ENCODE measurements at regions not wholly inside any gene's neighbourhood (a gene's known extent, or its start where the extent isn't known, plus 50 kb on each side); places are given as distances from the start of the nearest gene placed in this dataset.
"Not testable (repeated sequence)": the region's sequence is repeated elsewhere in the genome, so short reads cannot be mapped to it uniquely, and the experiment has no call there.

DNA sequence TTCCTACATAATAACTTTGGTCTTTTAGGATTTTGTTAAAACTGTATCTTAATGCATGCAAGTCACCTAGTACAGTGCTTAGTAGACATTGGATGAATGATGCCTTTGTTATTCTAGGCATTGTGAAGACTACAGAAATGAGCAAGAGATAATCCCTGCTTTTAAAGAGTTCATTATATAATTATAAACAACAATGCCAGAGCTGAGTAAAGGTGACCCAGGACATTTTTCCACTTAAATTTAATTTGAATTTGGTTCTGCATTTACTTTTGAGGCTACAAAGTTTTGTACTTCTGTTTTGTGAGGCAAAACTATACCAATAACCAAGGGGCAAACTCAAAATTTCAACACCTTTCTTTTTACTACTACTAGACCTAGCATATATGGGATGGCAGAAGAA, 182.0 kb upstream of the SESN3 start:
- TF ChIP-seq BACH2 (CRISPR knock-in tag; IDR thresholded peaks at IDR 0.05; ENCODE audit: borderline replicate concordance) (no peak), ZFP3 (CRISPR knock-in tag; IDR thresholded peaks at IDR 0.05) (no peak), TCF4 (CRISPR knock-in tag; IDR thresholded peaks at IDR 0.05; ENCODE audit: borderline replicate concordance) (no peak), CSRNP3 (CRISPR knock-in tag; IDR thresholded peaks at IDR 0.05) (no peak), OSR1 (CRISPR knock-in tag; IDR thresholded peaks at IDR 0.05) (no peak), ZNF565 (CRISPR knock-in tag; conservative IDR thresholded peaks at IDR 0.05; ENCODE audit: low read depth) (no peak), RARB (CRISPR knock-in tag; IDR thresholded peaks at IDR 0.05) (no peak), ZC3H10 (CRISPR knock-in tag; IDR thresholded peaks at IDR 0.05) (no peak), ZNF8 (CRISPR knock-in tag; IDR thresholded peaks at IDR 0.05) (no peak), CSDC2 (CRISPR knock-in tag; IDR thresholded peaks at IDR 0.05) (no peak)
- TF ChIP-seq, protein P1, sequence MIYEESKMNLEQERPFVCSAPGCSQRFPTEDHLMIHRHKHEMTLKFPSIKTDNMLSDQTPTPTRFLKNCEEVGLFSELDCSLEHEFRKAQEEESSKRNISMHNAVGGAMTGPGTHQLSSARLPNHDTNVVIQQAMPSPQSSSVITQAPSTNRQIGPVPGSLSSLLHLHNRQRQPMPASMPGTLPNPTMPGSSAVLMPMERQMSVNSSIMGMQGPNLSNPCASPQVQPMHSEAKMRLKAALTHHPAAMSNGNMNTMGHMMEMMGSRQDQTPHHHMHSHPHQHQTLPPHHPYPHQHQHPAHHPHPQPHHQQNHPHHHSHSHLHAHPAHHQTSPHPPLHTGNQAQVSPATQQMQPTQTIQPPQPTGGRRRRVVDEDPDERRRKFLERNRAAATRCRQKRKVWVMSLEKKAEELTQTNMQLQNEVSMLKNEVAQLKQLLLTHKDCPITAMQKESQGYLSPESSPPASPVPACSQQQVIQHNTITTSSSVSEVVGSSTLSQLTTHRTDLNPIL (CRISPR knock-in tag; IDR thresholded peaks at IDR 0.05; ENCODE audit: low read depth), result no peak
- TF ChIP-seq, protein P2, sequence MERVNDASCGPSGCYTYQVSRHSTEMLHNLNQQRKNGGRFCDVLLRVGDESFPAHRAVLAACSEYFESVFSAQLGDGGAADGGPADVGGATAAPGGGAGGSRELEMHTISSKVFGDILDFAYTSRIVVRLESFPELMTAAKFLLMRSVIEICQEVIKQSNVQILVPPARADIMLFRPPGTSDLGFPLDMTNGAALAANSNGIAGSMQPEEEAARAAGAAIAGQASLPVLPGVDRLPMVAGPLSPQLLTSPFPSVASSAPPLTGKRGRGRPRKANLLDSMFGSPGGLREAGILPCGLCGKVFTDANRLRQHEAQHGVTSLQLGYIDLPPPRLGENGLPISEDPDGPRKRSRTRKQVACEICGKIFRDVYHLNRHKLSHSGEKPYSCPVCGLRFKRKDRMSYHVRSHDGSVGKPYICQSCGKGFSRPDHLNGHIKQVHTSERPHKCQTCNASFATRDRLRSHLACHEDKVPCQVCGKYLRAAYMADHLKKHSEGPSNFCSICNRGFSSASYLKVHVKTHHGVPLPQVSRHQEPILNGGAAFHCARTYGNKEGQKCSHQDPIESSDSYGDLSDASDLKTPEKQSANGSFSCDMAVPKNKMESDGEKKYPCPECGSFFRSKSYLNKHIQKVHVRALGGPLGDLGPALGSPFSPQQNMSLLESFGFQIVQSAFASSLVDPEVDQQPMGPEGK (CRISPR knock-in tag; IDR thresholded peaks at IDR 0.05; ENCODE audit: borderline replicate concordance), result no peak
- TF ChIP-seq, protein P3, sequence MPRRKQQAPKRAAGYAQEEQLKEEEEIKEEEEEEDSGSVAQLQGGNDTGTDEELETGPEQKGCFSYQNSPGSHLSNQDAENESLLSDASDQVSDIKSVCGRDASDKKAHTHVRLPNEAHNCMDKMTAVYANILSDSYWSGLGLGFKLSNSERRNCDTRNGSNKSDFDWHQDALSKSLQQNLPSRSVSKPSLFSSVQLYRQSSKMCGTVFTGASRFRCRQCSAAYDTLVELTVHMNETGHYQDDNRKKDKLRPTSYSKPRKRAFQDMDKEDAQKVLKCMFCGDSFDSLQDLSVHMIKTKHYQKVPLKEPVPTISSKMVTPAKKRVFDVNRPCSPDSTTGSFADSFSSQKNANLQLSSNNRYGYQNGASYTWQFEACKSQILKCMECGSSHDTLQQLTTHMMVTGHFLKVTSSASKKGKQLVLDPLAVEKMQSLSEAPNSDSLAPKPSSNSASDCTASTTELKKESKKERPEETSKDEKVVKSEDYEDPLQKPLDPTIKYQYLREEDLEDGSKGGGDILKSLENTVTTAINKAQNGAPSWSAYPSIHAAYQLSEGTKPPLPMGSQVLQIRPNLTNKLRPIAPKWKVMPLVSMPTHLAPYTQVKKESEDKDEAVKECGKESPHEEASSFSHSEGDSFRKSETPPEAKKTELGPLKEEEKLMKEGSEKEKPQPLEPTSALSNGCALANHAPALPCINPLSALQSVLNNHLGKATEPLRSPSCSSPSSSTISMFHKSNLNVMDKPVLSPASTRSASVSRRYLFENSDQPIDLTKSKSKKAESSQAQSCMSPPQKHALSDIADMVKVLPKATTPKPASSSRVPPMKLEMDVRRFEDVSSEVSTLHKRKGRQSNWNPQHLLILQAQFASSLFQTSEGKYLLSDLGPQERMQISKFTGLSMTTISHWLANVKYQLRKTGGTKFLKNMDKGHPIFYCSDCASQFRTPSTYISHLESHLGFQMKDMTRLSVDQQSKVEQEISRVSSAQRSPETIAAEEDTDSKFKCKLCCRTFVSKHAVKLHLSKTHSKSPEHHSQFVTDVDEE (CRISPR knock-in tag; IDR thresholded peaks at IDR 0.05), result no peak
- no peak for ATAC-seq

DNA sequence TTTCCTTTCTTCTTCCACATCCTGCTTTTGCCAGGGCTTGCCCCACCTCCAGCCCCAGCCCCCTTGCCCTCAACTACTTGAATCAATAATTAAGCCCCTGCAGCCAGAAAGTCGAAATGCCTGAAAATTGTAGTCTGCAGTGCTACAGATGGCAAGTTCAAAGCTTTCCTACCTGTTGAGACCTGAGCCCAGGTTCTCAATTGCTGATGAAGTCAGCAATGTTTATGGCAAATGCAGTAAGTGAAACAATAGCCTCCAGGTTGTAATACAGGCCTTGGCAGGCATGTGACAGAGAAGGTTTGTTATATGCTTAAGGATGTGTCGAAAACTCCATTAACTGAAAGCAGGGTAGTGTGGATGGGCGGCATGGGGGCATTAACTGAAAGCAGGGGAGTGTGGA, 181.1 kb upstream of the SESN3 start:
- no peak for ATAC-seq
- TF ChIP-seq ISL1 (CRISPR knock-in tag; IDR thresholded peaks at IDR 0.05), result no peak
- TF ChIP-seq ZNF8 (CRISPR knock-in tag; IDR thresholded peaks at IDR 0.05), result no peak
- TF ChIP-seq POU6F1 (CRISPR knock-in tag; IDR thresholded peaks at IDR 0.05; ENCODE audit: borderline replicate concordance, low read depth), result no peak
- TF ChIP-seq CSDC2 (CRISPR knock-in tag; IDR thresholded peaks at IDR 0.05), result no peak
- TF ChIP-seq OSR1 (CRISPR knock-in tag; IDR thresholded peaks at IDR 0.05), result no peak
- no peak for TF ChIP-seq SNAI2 (CRISPR knock-in tag; IDR thresholded peaks at IDR 0.05)
- TF ChIP-seq, protein P1 (CRISPR knock-in tag; IDR thresholded peaks at IDR 0.05; ENCODE audit: low read depth), result no peak
- no peak for TF ChIP-seq BACH2 (CRISPR knock-in tag; IDR thresholded peaks at IDR 0.05; ENCODE audit: borderline replicate concordance)
- no peak for TF ChIP-seq ZFP30 (CRISPR knock-in tag; IDR thresholded peaks at IDR 0.05)
- no peak for TF ChIP-seq ZFP3 (CRISPR knock-in tag; IDR thresholded peaks at IDR 0.05)
- TF ChIP-seq ZC3H10 (CRISPR knock-in tag; IDR thresholded peaks at IDR 0.05), result no peak

DNA sequence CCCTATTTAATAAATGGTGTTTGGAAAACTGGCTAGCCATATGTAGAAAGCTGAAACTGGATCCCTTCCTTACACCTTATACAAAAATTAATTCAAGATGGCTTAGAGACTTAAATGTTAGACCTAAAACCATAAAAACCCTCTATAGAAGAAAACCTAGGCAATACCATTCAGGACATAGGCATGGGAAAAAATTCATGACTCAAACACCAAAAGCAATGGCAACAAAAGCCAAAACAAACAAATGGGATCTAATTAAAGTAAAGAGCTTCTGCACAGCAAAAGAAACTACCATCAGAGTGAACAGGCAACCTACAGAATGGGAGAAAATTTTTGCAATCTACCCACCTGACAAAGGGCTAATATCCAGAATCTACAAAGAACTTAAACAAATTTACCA, 179.7 kb upstream of the SESN3 start:
- not testable (repeated sequence) for ATAC-seq

- TF ChIP-seq ZC3H10 (CRISPR knock-in tag; IDR thresholded peaks at IDR 0.05) (no peak), TCF4 (CRISPR knock-in tag; IDR thresholded peaks at IDR 0.05; ENCODE audit: borderline replicate concordance) (no peak), ISL1 (CRISPR knock-in tag; IDR thresholded peaks at IDR 0.05) (no peak), ZNF565 (CRISPR knock-in tag; conservative IDR thresholded peaks at IDR 0.05; ENCODE audit: low read depth) (no peak), ZNF8 (CRISPR knock-in tag; IDR thresholded peaks at IDR 0.05) (no peak), ZNF70 (CRISPR knock-in tag; IDR thresholded peaks at IDR 0.05) (no peak)
- TF ChIP-seq, protein P2 (CRISPR knock-in tag; IDR thresholded peaks at IDR 0.05; ENCODE audit: borderline replicate concordance), result no peak
- TF ChIP-seq, protein P3 (CRISPR knock-in tag; IDR thresholded peaks at IDR 0.05), result no peak
- no peak for ATAC-seq
Measured at GRCh38 chr11:95406271-95406670, 175.3 kb upstream of the SESN3 start.

All from SK-N-SH treated with all-trans-retinoic acid at 6 μM for 48 hours (cell line).